Neural cell (in vitro differentiated cells): ENCODE measurements at regions not wholly inside any gene's neighbourhood (a gene's known extent, or its start where the extent isn't known, plus 50 kb on each side); places are given as distances from the start of the nearest gene placed in this dataset.

Experiments
- H2AFZ ChIP-seq: fragments of 200-600, 300-800 bp; sonication (generic), shearing (Covaris generic); 2 replicates; pipeline ENCODE4 v1.6.0; 2014; ENCODE audit warnings: low read depth, mild to moderate bottlenecking, antibody characterized with exemption, low read length, moderate library complexity
- H3F3A ChIP-seq: fragments of 200-600 bp; shearing (Covaris generic); 2 replicates; pipeline ENCODE4 v1.6.1; 2016; ENCODE audit warnings: mild to moderate bottlenecking, moderate library complexity, mixed read lengths, antibody characterized with exemption, low read length; ENCODE audit not compliant: insufficient read depth, poor library complexity, severe bottlenecking
- H3K27ac ChIP-seq: fragments of 200-600, 300-800 bp; sonication (generic), shearing (Covaris generic); 2 replicates; pipeline ENCODE4 v1.5.1; 2014; ENCODE audit warnings: mild to moderate bottlenecking, low read length, moderate library complexity
- H3K27me3 ChIP-seq: fragments of 300-800, 200-600 bp; sonication (generic), shearing (Covaris generic); 2 replicates; pipeline ENCODE4 v1.6.0; 2014; ENCODE audit warnings: mild to moderate bottlenecking, low read depth, low read length, moderate library complexity; ENCODE audit not compliant: insufficient read depth
- H3K36me3 ChIP-seq: fragments of 300-800, 200-600 bp; sonication (generic), shearing (Covaris generic); 2 replicates; pipeline ENCODE4 v1.5.1; 2014; ENCODE audit warnings: mild to moderate bottlenecking, antibody characterized with exemption, low read length, moderate library complexity; ENCODE audit not compliant: insufficient read depth
- H3K4me2 ChIP-seq: fragments of 300-800, 200-600 bp; sonication (generic), shearing (Covaris generic); 2 replicates; pipeline ENCODE4 v1.6.0; 2014; ENCODE audit warnings: mild to moderate bottlenecking, low read length
- H3K4me3 ChIP-seq: fragments of 300-800, 200-600 bp; sonication (generic), shearing (Covaris generic); 2 replicates; pipeline ENCODE4 v1.5.1; 2014; ENCODE audit warnings: mild to moderate bottlenecking, low read length, moderate library complexity
- H3K79me2 ChIP-seq: fragments of 200-600 bp; shearing (Covaris generic); replicated peaks from 2 replicates; pipeline ENCODE4 v1.6.0; 2014; ENCODE audit warnings: mild to moderate bottlenecking, low read length, moderate library complexity; ENCODE audit not compliant: insufficient read depth
- H3K9ac ChIP-seq: fragments of 300-800, 200-600 bp; sonication (generic), shearing (Covaris generic); 2 replicates; pipeline ENCODE4 v1.6.1; 2016; ENCODE audit warnings: mild to moderate bottlenecking, low read length, mixed read lengths
- H3K9me2 ChIP-seq: fragments of 200-600 bp; shearing (Covaris generic); 2 replicates; pipeline ENCODE4 v1.6.1; 2016; ENCODE audit warnings: mild to moderate bottlenecking, low read length, mixed read lengths; ENCODE audit not compliant: insufficient read depth
- H3K9me3 ChIP-seq: fragments of 200-600, 300-800 bp; sonication (generic), shearing (Covaris generic); 2 replicates; pipeline ENCODE4 v1.6.1; 2016; ENCODE audit warnings: mild to moderate bottlenecking, mixed run types, low read length, moderate library complexity, mixed read lengths
- H4K20me1 ChIP-seq: fragments of 200-600 bp; shearing (Covaris generic); 2 replicates; pipeline ENCODE4 v1.6.1; 2016; ENCODE audit warnings: mild to moderate bottlenecking, mixed run types; ENCODE audit not compliant: insufficient read depth
- EP300 ChIP-seq: fragments of 450-650 bp; conservative IDR thresholded peaks from 2 replicates; pipeline ENCODE4 v1.6.1; 2014; ENCODE audit warnings: antibody characterized with exemption, mild to moderate bottlenecking, moderate library complexity; ENCODE audit not compliant: poor library complexity, severe bottlenecking
- EZH2 ChIP-seq: fragments of 200-600, 300-800 bp; shearing (Covaris generic), sonication (generic); IDR thresholded peaks from 2 replicates; pipeline ENCODE4 v1.6.1; 2014; ENCODE audit warnings: antibody characterized with exemption, low read length, borderline replicate concordance, mild to moderate bottlenecking; ENCODE audit not compliant: insufficient read depth, poor library complexity, severe bottlenecking
- MXI1 ChIP-seq: fragments of 450-650 bp; conservative IDR thresholded peaks from 2 replicates; pipeline ENCODE4 v1.6.1; 2014; ENCODE audit warnings: antibody characterized with exemption, mild to moderate bottlenecking; ENCODE audit not compliant: poor library complexity, severe bottlenecking
- POLR2AphosphoS5 ChIP-seq: IDR thresholded peaks from 2 replicates; pipeline ENCODE4 v1.6.1; 2012
- RAD21 ChIP-seq: fragments of 450-650 bp; conservative IDR thresholded peaks from 2 replicates; pipeline ENCODE4 v1.6.1; 2014; ENCODE audit warnings: antibody characterized with exemption, mild to moderate bottlenecking, moderate library complexity
- SMC3 ChIP-seq: fragments of 450-650 bp; conservative IDR thresholded peaks from 2 replicates; pipeline ENCODE4 v1.6.1; 2014; ENCODE audit warnings: antibody characterized with exemption, mild to moderate bottlenecking, moderate library complexity; ENCODE audit not compliant: poor library complexity
- TAF1 ChIP-seq: IDR thresholded peaks from 2 replicates; pipeline ENCODE4 v1.6.1; 2012; ENCODE audit warnings: low read depth
- TF ChIP-seq, protein P1 (sequence below): fragments of 450-650 bp; IDR thresholded peaks from 2 replicates; pipeline ENCODE4 v1.5.1; 2014; ENCODE audit warnings: antibody characterized with exemption, mild to moderate bottlenecking, moderate library complexity; ENCODE audit not compliant: poor library complexity, severe bottlenecking
- TF ChIP-seq, protein P2 (sequence below): IDR thresholded peaks from 2 replicates; pipeline ENCODE4 v1.6.1; 2012; ENCODE audit warnings: borderline replicate concordance

DNA sequence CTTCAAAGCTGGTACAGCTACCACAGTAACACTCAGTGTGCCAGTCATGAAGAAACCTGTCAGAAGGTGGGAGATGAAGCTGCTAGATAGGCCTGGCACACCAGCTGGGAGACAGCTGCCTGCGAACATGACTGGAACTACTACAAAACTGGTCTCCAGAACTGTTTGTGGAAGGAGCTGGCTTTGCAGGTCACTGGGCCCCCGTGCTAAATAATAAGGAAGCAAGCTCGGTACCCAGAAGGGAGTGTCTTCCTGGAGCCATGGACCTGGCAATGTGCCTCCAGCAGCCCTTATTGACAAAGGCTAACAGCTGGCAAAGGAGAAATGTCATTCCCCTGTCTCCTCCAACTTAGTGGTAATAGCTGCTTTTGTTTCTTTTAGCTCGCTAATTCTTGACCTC, 1217.6 kb upstream of the LRRN3 start:
- Histone ChIP-seq H3K4me2 (no peak overlapping the region), H3K9me2 (no peaks in the 10 kb centered on the region), H4K20me1 (no peaks in the 10 kb centered on the region), H3K36me3 (no peaks in the 10 kb centered on the region), H3K27me3 (no peaks in the 10 kb centered on the region), H3K27ac (no peak overlapping the region), H3K9ac (no peak overlapping the region), H3F3A (no peaks in the 10 kb centered on the region), H3K9me3 (no peaks in the 10 kb centered on the region), H2AFZ (no peak overlapping the region), H3K4me3 (no peak overlapping the region), H3K79me2 (no peaks in the 10 kb centered on the region)
- TF ChIP-seq EZH2 (no peak), EP300 (no peak), SMC3 (no peak), POLR2AphosphoS5 (no peak), MXI1 (no peak), RAD21 (no peak), TAF1 (no peak)
- TF ChIP-seq, protein P1, sequence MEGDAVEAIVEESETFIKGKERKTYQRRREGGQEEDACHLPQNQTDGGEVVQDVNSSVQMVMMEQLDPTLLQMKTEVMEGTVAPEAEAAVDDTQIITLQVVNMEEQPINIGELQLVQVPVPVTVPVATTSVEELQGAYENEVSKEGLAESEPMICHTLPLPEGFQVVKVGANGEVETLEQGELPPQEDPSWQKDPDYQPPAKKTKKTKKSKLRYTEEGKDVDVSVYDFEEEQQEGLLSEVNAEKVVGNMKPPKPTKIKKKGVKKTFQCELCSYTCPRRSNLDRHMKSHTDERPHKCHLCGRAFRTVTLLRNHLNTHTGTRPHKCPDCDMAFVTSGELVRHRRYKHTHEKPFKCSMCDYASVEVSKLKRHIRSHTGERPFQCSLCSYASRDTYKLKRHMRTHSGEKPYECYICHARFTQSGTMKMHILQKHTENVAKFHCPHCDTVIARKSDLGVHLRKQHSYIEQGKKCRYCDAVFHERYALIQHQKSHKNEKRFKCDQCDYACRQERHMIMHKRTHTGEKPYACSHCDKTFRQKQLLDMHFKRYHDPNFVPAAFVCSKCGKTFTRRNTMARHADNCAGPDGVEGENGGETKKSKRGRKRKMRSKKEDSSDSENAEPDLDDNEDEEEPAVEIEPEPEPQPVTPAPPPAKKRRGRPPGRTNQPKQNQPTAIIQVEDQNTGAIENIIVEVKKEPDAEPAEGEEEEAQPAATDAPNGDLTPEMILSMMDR = no peak
- TF ChIP-seq, protein P2, sequence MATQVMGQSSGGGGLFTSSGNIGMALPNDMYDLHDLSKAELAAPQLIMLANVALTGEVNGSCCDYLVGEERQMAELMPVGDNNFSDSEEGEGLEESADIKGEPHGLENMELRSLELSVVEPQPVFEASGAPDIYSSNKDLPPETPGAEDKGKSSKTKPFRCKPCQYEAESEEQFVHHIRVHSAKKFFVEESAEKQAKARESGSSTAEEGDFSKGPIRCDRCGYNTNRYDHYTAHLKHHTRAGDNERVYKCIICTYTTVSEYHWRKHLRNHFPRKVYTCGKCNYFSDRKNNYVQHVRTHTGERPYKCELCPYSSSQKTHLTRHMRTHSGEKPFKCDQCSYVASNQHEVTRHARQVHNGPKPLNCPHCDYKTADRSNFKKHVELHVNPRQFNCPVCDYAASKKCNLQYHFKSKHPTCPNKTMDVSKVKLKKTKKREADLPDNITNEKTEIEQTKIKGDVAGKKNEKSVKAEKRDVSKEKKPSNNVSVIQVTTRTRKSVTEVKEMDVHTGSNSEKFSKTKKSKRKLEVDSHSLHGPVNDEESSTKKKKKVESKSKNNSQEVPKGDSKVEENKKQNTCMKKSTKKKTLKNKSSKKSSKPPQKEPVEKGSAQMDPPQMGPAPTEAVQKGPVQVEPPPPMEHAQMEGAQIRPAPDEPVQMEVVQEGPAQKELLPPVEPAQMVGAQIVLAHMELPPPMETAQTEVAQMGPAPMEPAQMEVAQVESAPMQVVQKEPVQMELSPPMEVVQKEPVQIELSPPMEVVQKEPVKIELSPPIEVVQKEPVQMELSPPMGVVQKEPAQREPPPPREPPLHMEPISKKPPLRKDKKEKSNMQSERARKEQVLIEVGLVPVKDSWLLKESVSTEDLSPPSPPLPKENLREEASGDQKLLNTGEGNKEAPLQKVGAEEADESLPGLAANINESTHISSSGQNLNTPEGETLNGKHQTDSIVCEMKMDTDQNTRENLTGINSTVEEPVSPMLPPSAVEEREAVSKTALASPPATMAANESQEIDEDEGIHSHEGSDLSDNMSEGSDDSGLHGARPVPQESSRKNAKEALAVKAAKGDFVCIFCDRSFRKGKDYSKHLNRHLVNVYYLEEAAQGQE = no peak

DNA sequence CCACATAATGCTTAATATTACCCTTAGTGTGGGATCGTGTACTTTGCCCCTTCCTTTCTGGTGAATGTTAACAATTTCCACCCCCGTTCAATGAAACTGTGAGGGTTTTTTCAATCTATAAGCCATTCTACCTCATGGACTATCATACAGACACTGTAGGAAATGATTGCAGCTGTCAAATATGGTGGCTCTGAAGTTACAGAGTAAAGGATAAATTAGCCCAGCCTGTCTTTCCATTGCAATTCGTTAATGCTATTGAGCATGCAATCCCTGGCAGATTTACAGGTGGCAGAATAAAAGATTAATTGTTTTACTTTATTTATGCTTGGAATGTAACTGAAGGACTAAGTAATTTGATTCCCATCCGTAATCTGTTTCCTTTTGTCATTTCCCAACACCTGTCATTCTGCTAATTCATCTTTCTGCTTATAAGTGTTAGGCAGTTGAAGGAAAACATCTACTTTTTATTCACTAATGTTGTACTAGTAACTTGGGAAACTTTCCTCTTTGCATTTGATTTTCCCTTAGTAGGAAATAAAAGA, 1211.6 kb upstream of the LRRN3 start:
- no peaks in the 10 kb centered on the region for H3F3A ChIP-seq
- no peak overlapping the region for H3K27ac ChIP-seq
- no peaks in the 10 kb centered on the region for H3K79me2 ChIP-seq
- no peak overlapping the region for H3K9ac ChIP-seq
- H3K9me2 ChIP-seq = no peaks in the 10 kb centered on the region
- no peak overlapping the region for H3K4me3 ChIP-seq
- no peak overlapping the region for H2AFZ ChIP-seq
- no peak overlapping the region for H3K4me2 ChIP-seq
- H3K36me3 ChIP-seq = no peaks in the 10 kb centered on the region
- H3K27me3 ChIP-seq = no peaks in the 10 kb centered on the region
- no peaks in the 10 kb centered on the region for H3K9me3 ChIP-seq
- no peaks in the 10 kb centered on the region for H4K20me1 ChIP-seq
- TF ChIP-seq RAD21 (no peak), TAF1 (no peak), SMC3 (no peak), MXI1 (no peak), POLR2AphosphoS5 (no peak), EP300 (no peak), EZH2 (no peak)
- TF ChIP-seq, protein P1 = no peak
- TF ChIP-seq, protein P2 = no peak
